H9 (cell line): ENCODE measurements at regions not wholly inside any gene's neighbourhood (a gene's known extent, or its start where the extent isn't known, plus 50 kb on each side); places are given as distances from the start of the nearest gene placed in this dataset.

ENCODE experiments used
- DNase-seq: peaks from one replicate; pipeline ENCODE4 v3.0.0-alpha.2; 2017
- H2AFZ ChIP-seq: one replicate; pipeline ENCODE4 v1.6.1; 2013; ENCODE audit warnings: mild to moderate bottlenecking, low read length, control low read depth, moderate library complexity
- H2AK5ac ChIP-seq: 2 replicates; pipeline ENCODE4 v1.6.1; 2013; ENCODE audit warnings: low read length, control low read depth, mixed read lengths; ENCODE audit not compliant: insufficient read length
- H2BK120ac ChIP-seq: one replicate; pipeline ENCODE4 v1.6.1; 2013; ENCODE audit warnings: low read depth, mild to moderate bottlenecking, low read length, control low read depth, inconsistent platforms; ENCODE audit not compliant: poor library complexity, severe bottlenecking
- H2BK12ac ChIP-seq: 2 replicates; pipeline ENCODE4 v1.6.1; 2013; ENCODE audit warnings: low read length, control low read depth, mixed read lengths, low read depth; ENCODE audit not compliant: insufficient read length
- H2BK15ac ChIP-seq: 2 replicates; pipeline ENCODE4 v1.6.1; 2013; ENCODE audit warnings: low read depth, low read length, control low read depth
- H2BK20ac ChIP-seq: one replicate; pipeline ENCODE4 v1.6.1; 2013; ENCODE audit warnings: low read depth, mild to moderate bottlenecking, low read length, control low read depth, inconsistent platforms; ENCODE audit not compliant: poor library complexity, severe bottlenecking
- H2BK5ac ChIP-seq: 2 replicates; pipeline ENCODE4 v1.6.1; 2013; ENCODE audit warnings: low read length, control low read depth, mixed read lengths; ENCODE audit not compliant: insufficient read length
- H3K14ac ChIP-seq: 2 replicates; pipeline ENCODE4 v1.6.1; 2013; ENCODE audit warnings: low read length, control low read depth; ENCODE audit not compliant: insufficient read depth
- H3K18ac ChIP-seq: 2 replicates; pipeline ENCODE4 v1.6.1; 2013; ENCODE audit warnings: low read depth, mild to moderate bottlenecking, mixed read lengths, low read length, control low read depth; ENCODE audit not compliant: insufficient read length
- H3K23ac ChIP-seq: 2 replicates; pipeline ENCODE4 v1.6.1; 2013; ENCODE audit warnings: low read length, control low read depth, mixed read lengths, low read depth; ENCODE audit not compliant: insufficient read length
- H3K23me2 ChIP-seq: 2 replicates; pipeline ENCODE4 v1.6.1; 2013; ENCODE audit warnings: low read depth, mild to moderate bottlenecking, mixed read lengths, low read length, control low read depth; ENCODE audit not compliant: insufficient read length, poor library complexity, severe bottlenecking
- H3K27ac ChIP-seq: 2 replicates; pipeline ENCODE4 v1.5.1; 2013; ENCODE audit warnings: low read length, control low read depth, mixed read lengths, low read depth; ENCODE audit not compliant: insufficient read length
- H3K27me3 ChIP-seq: 2 replicates; pipeline ENCODE4 v1.6.1; 2013; ENCODE audit warnings: low read length, control low read depth, inconsistent platforms; ENCODE audit not compliant: insufficient read depth
- H3K4ac ChIP-seq: 2 replicates; pipeline ENCODE4 v1.6.1; 2013; ENCODE audit warnings: low read depth, mild to moderate bottlenecking, control low read depth, inconsistent platforms, low read length, moderate library complexity
- H3K4me1 ChIP-seq: 2 replicates; pipeline ENCODE4 v1.6.1; 2013; ENCODE audit warnings: low read length, control low read depth, inconsistent platforms; ENCODE audit not compliant: insufficient read depth
- H3K4me2 ChIP-seq: 2 replicates; pipeline ENCODE4 v1.6.1; 2013; ENCODE audit warnings: low read length, control low read depth, mixed read lengths; ENCODE audit not compliant: insufficient read length, insufficient read depth
- H3K56ac ChIP-seq: 2 replicates; pipeline ENCODE4 v1.6.1; 2013; ENCODE audit warnings: low read depth, mild to moderate bottlenecking, mixed read lengths, low read length, control low read depth; ENCODE audit not compliant: insufficient read length
- H3K79me1 ChIP-seq: 2 replicates; pipeline ENCODE4 v1.6.1; 2013; ENCODE audit warnings: low read depth, mild to moderate bottlenecking, moderate library complexity, low read length, control low read depth, inconsistent platforms; ENCODE audit not compliant: insufficient read depth, poor library complexity, severe bottlenecking
- H3K79me2 ChIP-seq: 2 replicates; pipeline ENCODE4 v1.6.1; 2013; ENCODE audit warnings: low read length, control low read depth, inconsistent platforms; ENCODE audit not compliant: insufficient read depth
- H3K9ac ChIP-seq: 2 replicates; pipeline ENCODE4 v1.6.1; 2013; ENCODE audit warnings: low read length, control low read depth, mixed read lengths; ENCODE audit not compliant: insufficient read length; ENCODE audit errors: extremely low read depth
- H3K9me3 ChIP-seq: one replicate; pipeline ENCODE4 v1.6.1; 2013; ENCODE audit warnings: low read depth, low read length, inconsistent platforms; ENCODE audit not compliant: control insufficient read depth
- H3T11ph ChIP-seq: one replicate; pipeline ENCODE4 v1.6.1; 2013; ENCODE audit warnings: mild to moderate bottlenecking, low read length, control low read depth, inconsistent platforms
- H4K20me1 ChIP-seq: one replicate; pipeline ENCODE4 v1.6.1; 2013; ENCODE audit not compliant: control insufficient read depth, insufficient read length, insufficient read depth
- H4K5ac ChIP-seq: 2 replicates; pipeline ENCODE4 v1.6.1; 2013; ENCODE audit warnings: low read depth, mild to moderate bottlenecking, mixed read lengths, low read length, control low read depth; ENCODE audit not compliant: insufficient read length
- H4K8ac ChIP-seq: replicated peaks from 2 replicates; pipeline ENCODE4 v1.6.1; 2013; ENCODE audit warnings: low read length, control low read depth, mixed read lengths, low read depth; ENCODE audit not compliant: insufficient read length
- H4K91ac ChIP-seq: 2 replicates; pipeline ENCODE4 v1.6.1; 2013; ENCODE audit warnings: low read depth, mild to moderate bottlenecking, moderate library complexity, mixed read lengths, low read length, control low read depth; ENCODE audit not compliant: insufficient read length
- H3K27ac Mint-ChIP-seq, 3 experiments: 2 replicates in 2 of 3; 3 replicates in 1 of 3; pipeline ENCODE4 v1.8.0; 2020 to 2021; ENCODE audit warnings: mixed read lengths in 3 of 3, mild to moderate bottlenecking in 1 of 3, moderate library complexity in 1 of 3
- H3K27me3 Mint-ChIP-seq: 2 replicates; pipeline ENCODE4 v1.8.0; 2021; ENCODE audit warnings: low read depth, mild to moderate bottlenecking, moderate library complexity, mixed read lengths
- H3K36me3 Mint-ChIP-seq, 3 experiments: 2 replicates in 2 of 3; 3 replicates in 1 of 3; pipeline ENCODE4 v1.8.0; 2020 to 2021; ENCODE audit warnings: low read depth in 3 of 3, mixed read lengths in 3 of 3; ENCODE audit not compliant: insufficient read depth in 1 of 3
- H3K4me1 Mint-ChIP-seq, 2 experiments: 2 replicates each; pipeline ENCODE4 v1.8.0; 2020; ENCODE audit warnings: mixed read lengths in 2 of 2
- H3K4me3 Mint-ChIP-seq, 2 experiments: 2 replicates in 1 of 2; 3 replicates in 1 of 2; pipeline ENCODE4 v1.8.0; 2020 to 2021; ENCODE audit warnings: mild to moderate bottlenecking in 2 of 2, mixed read lengths in 2 of 2, moderate library complexity in 1 of 2
- H3K9me3 Mint-ChIP-seq, 2 experiments: 2 replicates in 1 of 2; 3 replicates in 1 of 2; pipeline ENCODE4 v1.8.0; 2020; ENCODE audit warnings: mild to moderate bottlenecking in 2 of 2, mixed read lengths in 2 of 2, moderate library complexity in 1 of 2
- CTCF ChIP-seq: fragments of 200-600 bp; sonication (generic); conservative IDR thresholded peaks from 3 replicates; pipeline ENCODE4 v1.8.0; 2021; ENCODE audit warnings: antibody characterized with exemption, mild to moderate bottlenecking
- WGBS: extraction: QIAGEN DNeasy Blood & Tissue Kit; methylation state at CpG from one replicate; pipeline ENCODE4 v1.1.7; 2013; ENCODE audit warnings: missing lambda C conversion rate, low lambda C conversion rate, mixed read lengths; ENCODE audit not compliant: insufficient read length; ENCODE audit errors: extremely low coverage; 5-methylcytosine and 5-hydroxymethylcytosine counted together

- TF ChIP-seq CTCF = no peak
- no peaks in the 10 kb centered on the region for H3K4me1 ChIP-seq
- Mint-ChIP-seq H3K4me3 (no peak overlapping the region), H3K9me3 (no peaks in the 10 kb centered on the region), H3K27ac (no peak overlapping the region), H3K27me3 (peaks cover 4% of the 10 kb centered on the region; the same call in 1 of the 2 replicates), H3K36me3 (no peaks in the 10 kb centered on the region), H3K4me1 (peaks cover 13% of the 10 kb centered on the region in 2 experiments)
- H4K20me1 ChIP-seq = no peaks in the 10 kb centered on the region
- no peak overlapping the region for H2BK12ac ChIP-seq
- H2BK120ac ChIP-seq = no peak overlapping the region
- H3K9me3 ChIP-seq = no peaks in the 10 kb centered on the region
- no peak overlapping the region for H3K27ac ChIP-seq
- H3K79me1 ChIP-seq = no peaks in the 10 kb centered on the region
- H2AFZ ChIP-seq = no peak overlapping the region
- no peak overlapping the region for H3K4ac ChIP-seq
- no peak overlapping the region for H2BK5ac ChIP-seq
- H3K27me3 ChIP-seq = no peaks in the 10 kb centered on the region
- no peak for DNase-seq
- no peak overlapping the region for H4K91ac ChIP-seq
- no peaks in the 10 kb centered on the region for H3K79me2 ChIP-seq
- no peak overlapping the region for H3K18ac ChIP-seq
- no peak overlapping the region for H3K23ac ChIP-seq
- no peak overlapping the region for H4K5ac ChIP-seq
- H4K8ac ChIP-seq = no peak overlapping the region
- no peaks in the 10 kb centered on the region for H3K23me2 ChIP-seq
- H2BK20ac ChIP-seq = no peak overlapping the region
- no peak overlapping the region for H3K4me2 ChIP-seq
- no peak overlapping the region for H2BK15ac ChIP-seq
- WGBS = no CpG with 5 or more reads among the region's 4 CpGs
- H3K14ac ChIP-seq = no peak overlapping the region
- H3K9ac ChIP-seq = no peak overlapping the region
- H3T11ph ChIP-seq = no peak overlapping the region
- no peak overlapping the region for H2AK5ac ChIP-seq
- H3K56ac ChIP-seq = no peak overlapping the region
Observed at GRCh38 chr1:157189096-157189495, 50.9 kb upstream of the ETV3 start.
